Hematopoietic multipotent progenitor cell treated with erythropoietin and hydrocortisone succinate and interleukin-3 and kit ligand, for 4 days (in vitro differentiated cells): ENCODE measurements at regions not wholly inside any gene's neighbourhood (a gene's known extent, or its start where the extent isn't known, plus 50 kb on each side); places are given as distances from the start of the nearest gene placed in this dataset.

Experiments used
- DNase-seq: peaks from one replicate; pipeline ENCODE4 v3.0.0-alpha.2; 2015

DNA sequence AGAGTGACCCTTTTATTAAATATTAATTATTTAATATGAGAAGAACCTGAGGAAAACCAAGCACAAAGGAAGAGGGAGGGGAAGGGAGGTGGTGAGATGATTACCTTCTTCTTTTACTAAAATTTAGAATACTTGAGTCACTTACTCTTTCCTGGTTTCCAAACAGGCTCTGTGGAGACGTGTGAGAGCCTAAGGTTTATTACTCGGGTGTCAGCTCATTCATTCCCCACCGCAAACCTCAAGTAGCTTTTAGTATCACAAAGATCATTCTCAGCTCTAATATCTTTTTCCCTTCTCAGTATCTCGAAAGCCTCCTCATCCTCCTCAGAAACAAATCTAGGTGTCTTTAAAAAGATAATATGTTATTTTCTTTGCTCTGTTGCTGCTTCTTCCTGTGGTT, 497.2 kb upstream of the JARID2 start:
- DNase-seq = no peak

DNA sequence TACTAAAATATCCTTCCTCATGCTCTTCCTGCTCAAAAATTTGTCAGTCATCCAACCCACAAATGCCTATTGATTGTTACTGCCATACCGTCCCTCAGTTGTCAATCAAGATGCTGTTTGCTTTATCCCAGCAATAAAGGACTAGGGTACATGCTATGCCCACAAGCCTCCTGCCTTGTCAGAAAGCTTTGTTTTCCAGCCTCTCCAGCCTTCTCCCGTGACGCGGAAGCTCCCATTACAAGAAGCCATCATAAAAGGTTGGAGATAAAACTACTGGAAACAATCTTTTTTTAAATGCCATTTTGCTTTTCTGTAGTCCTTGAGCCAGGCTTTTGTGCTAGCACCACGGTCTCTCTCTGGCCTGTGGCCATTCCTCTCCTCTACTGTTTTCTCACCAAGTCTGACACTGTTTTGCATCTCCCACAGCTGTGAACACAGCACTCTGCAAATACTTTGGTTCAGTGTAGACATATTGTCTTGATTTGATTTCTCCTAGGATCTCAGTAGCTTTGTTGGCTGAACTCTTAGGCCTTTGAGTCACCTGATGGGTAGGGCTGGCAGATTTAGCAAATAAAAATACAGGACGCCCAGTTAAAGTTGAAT, 495.7 kb upstream of the JARID2 start:
- DNase-seq = no peak

DNA sequence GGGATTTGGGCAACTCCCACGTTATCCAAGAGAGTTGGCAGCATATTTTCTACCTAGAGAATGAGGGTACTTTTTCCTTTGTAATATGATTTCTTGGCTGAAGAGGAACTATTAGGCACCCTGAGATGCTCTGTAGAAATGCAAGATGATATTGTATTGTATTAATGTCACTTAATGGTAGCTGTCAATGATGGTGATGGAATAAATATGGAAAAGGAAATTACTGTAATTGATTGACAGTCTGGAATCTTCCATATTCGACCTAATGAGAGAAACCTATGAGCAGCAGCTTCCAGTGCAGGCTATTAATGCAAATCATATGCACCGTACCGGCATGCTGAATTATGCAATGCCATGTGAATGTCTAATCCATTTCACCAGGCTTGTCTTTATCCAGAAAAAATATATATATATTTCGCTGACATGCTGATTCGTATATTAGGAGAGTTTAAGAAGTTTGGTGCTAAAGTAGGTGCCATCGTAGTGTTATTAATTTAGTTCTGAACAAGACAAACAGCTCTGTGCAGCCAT, 494.2 kb upstream of the JARID2 start:
- DNase-seq = no peak

DNA sequence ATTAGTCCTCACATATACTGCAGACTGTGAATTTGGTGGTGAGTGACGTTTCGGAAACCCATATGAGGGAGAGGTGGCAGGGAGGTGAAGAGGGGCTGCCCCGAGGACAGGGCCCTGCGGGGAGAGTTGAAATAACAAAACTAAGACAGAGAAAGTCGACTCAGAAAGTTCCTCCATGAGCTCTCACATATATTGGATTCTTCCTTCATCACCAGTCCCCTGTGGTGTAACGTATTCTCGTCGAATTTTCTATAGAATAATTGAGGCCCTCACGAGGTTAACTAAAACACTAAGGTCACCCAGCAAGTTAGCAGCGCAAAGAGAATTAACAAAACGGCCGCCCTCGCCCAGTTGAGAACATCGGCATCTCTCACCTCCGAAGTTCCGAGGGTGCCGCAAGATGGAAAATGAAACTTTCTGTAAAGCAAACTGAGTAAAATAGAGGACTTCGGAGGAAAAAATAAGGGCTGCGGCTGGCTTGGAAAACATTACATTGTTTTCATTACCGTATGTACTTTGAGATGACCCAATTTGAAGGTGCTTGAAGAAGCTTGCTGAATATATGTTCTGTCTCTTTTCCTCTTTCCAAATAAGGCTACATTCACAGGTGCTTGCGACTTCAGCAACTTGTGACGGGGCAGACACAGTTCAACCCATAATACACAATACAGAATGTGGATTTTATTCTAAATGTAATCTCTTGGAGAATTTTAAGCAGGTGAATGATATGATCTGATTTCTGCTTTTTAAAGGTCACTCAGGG, 490.9 kb upstream of the JARID2 start:
- no peak for DNase-seq

DNA sequence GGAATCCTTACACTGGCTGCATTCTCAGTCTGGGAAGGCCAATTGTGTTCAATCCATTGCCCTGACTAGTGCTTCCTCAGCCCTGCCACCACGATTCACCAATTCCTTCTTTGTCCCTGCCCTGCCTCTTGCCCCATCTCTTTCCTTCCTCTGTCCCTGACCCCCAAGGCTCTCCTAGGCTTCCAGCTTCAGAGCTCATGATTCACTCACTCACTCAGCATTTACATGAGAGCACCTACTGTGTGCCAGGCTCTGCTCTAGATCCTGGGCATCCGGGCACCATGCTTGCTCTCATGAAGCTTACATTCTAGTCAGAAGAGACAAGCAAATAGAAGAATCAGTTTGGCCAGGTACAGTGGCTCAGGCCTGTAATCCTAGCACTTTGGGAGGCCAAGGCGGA, 489.5 kb upstream of the JARID2 start:
- no peak for DNase-seq

DNA sequence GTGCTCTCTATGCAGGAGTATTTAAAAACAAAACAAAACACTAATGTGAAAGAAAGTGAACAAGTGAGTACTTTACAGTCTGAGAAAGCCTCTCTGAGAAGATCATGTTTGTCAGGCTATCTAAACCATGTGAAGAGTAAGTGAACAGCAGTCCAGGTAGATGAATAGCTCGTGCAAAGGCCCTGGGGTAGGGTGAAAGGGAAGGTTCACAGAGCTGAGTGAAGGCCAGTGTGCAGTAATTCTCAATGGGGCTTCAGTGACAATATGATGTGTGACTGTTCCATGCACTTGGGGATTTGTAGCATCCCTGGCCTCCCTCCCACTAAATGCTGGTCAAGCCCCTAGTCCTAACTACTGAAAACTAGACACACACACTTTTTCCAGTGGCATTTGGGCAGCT, 488.9 kb upstream of the JARID2 start:
- DNase-seq = no peak

DNA sequence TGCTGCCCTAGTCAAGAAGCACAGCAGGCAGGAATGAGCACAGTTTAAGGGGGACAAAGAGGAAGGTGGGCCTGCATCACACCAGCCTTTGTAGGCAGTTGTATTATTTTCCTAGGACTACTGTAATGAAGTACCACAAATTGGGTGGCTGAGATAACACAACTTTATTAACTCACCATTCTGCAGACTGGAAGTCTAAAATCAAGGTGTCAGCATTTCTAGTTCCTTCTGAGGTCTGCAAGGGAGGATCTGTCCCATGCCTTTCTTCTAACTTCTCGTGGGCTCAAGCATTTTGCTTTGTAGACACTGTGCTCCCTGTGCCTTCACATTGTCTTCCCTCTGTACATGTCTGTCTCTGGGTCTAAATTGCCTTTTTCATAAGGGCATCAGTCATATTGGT, 488.5 kb upstream of the JARID2 start:
- DNase-seq = no peak

DNA sequence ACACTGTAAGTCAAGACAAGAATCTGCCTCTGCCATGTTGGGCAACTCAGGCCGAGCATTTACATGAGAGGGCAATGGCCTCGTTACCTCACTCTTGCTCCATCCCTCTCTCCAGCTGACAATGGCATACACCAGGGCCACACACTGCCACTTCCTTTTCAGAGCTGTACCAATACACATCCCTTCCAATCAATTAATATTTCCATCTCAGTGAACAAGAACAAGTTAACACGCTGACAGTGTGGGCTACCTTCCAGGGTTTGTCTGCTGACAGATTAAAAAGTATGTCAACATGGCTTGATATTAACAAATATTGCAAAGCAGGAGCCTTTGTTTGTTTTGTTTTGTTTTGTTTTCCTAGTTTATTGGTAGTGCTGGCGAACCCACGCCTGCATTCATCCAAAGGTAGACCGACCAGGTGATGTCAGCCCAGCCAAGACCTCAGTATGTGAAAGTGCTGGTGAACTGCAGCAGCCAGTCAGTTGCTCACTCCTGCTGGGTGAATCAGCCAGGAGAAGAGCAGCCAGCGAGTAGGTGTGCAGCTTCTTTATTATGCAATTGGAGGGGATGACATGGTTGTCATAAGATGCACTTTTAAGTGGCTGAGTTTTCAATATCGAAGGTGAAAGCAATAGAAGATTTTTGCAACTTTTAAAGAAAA, 487.3 kb upstream of the JARID2 start:
- peak; percentile 51 for DNase-seq

DNA sequence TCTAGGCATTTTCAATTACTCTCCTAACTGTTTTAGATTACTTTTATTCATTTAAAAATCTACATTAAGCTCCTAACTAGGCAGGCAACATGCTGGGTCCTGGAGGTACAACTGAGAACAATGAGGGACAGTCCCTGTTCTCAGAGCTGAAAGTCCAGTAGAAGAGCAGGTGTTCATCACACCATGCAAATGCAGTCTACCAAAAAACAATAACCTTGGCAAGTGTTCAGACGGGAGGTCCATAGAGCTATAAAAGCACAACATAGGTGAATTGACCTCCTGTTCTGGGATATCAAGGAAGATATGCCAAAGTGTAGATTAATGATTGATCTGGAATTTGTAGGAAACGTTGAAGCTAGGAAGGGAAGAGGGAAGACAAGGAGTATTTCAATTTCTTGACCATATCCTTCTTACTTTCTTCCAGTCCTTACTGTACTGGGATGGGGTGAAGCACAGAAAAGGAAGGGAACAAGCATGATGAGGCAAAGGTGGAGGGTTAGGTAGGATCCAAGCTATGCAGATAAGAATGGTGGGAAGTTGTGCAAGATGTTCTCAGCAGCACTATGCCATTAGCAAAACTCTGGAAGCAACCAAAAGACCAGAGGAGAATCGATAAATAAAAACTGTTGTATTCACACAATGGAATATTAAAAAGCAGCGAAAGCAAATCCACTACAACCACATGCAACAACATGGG, 485.7 kb upstream of the JARID2 start:
- no peak for DNase-seq

DNA sequence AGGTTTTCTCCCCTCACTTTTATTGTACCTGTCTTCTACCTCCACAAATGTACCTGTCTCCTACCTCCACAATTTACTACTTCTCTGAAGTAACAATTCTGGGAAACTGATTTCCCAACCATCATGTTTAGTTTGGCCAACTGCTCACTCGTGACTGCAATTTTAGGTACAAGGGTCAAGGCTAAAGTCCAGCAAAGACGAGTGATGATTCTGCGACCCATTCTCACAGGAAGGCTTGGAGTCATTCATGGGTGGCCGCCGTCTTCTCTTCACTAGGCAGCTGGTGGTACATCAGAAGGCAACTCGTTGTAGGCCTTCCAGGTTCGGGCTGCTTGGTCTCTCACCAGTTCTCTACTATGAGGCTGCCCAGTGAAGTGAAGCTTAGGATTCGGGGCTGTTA, 483.8 kb upstream of the JARID2 start:
- DNase-seq = no peak

DNA sequence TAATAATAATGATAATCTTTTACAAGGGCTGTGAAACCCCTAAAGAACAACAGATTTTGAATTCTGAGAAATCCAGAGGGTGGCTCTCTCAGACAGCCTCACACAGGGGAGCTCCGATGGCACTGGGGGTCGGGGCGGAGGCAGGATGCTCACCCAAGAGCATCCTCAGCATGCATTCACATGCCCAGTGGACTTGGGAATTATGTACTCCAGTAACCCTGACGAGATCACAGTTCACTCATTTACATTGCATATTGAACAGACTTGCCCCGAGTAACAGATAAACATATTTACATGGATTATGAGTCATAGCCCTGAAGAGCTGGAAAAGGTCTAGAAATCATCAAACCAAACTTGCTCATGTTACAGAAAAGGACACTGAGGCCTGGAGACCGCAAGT, 482.7 kb upstream of the JARID2 start:
- no peak for DNase-seq

DNA sequence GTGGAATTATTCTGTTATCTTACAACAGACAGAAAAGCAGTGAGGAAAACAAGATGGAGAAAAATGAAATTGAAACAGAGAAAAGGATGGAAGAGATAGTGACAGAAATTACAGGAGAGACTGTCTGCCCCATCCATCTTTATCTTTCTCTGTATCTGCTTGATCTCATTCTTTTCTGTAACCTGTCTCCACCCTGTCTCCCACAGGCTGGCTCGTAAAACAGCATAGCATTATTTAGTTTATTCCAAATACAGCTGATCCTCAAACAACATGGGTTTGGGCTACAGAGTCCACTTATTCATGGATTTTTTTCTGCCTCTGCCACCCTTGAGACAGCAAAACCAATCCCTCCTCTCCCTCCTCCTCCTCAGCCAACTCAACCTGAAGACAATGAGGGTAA, 482.3 kb upstream of the JARID2 start:
- DNase-seq = no peak

DNA sequence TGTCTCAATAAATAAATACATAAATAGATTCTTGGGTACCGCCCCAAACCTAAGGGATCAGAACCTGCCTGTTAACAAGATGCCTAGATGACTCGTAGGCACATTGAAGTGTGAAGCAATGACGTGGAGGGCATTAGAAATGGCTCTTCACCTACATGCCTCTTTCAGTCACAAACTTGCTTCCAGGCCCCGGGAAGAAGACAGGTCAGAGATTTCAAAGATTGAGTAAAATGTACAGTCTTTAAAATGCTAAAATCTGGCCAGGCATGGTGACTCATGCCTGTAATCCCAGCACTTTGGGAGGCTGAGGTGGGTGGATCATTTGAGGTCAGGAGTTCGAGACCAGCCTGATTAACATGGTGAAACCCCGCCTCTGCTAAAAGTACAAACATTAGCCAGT, 480.8 kb upstream of the JARID2 start:
- no peak for DNase-seq

DNA sequence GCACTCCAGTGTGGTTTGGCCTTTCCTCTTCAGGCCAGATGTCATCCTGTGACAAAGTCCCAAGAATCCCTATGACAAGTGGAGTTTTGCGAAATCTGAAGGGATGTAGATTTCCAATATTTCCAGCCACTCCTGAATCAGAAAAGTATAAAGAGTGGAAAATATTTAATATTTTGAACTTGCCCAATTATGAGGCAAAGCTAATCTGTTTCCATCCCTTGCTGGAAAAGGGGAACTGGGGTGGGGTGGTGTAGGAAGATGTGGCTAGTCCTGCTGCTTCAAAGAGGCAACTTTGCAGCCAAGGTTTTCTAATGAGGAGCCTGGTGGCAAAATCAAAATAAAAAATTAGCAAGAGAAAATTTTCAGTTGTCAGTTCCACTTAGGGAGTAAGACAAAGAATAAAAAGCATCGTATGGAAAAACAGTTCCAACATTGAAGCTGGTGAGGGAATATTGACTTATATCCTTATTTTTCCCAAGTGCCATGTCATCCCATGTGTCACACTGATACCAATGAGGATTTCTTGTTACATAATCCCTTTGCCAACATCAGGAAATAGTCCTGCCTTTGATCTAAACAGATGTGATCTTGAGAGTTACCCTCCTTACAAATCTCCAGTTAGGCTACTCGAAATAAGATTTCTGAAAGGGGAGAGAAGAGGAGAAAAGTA, 480.0 kb upstream of the JARID2 start:
- peak; percentile 57 for DNase-seq

DNA sequence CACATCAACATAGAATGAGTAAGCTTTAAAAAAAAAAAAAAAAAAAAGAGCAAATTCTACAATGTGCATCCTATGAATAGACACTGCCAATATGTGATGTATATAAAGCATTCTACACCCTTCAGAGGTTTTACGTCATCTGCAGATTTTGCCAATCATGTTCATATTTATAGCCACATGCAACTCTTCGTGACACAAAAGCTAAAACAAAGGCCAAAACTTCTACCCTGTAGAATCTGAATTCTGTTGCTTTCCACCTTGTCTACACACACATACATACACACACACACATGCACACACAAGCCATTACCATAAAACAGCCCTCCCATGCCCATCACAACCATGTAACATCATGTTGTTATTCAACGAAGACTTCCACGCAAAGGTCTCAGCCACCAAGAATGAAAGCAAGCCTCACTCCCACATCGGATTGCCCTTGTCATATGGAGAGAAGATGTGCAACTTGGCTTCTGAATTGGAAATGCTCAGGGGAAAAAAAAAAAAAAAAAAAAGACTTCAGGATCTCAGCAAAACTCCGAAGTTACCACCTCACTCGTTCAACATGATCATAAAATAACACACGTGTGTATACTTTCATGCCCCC, 479.4 kb upstream of the JARID2 start:
- DNase-seq = no peak

DNA sequence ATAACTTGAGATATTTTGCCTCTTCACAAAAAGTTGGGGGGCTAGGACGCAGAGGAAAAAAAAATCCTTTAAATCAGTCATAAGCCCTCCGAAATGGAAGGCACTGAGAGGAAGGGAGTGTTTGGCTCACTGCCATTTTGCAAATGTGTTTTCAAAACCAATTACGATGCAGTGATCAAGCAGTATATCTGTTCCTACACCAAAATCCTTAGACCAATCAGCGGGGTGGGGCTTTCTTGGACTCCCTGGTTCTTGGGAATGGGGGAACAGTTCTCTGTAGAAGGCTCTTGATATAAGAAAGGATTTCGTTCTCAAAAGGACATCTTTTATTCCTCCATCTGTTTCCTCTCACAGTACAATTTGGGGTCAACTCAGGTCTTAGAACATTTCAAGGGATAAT, 478.6 kb upstream of the JARID2 start:
- peak; percentile 28 for DNase-seq

DNA sequence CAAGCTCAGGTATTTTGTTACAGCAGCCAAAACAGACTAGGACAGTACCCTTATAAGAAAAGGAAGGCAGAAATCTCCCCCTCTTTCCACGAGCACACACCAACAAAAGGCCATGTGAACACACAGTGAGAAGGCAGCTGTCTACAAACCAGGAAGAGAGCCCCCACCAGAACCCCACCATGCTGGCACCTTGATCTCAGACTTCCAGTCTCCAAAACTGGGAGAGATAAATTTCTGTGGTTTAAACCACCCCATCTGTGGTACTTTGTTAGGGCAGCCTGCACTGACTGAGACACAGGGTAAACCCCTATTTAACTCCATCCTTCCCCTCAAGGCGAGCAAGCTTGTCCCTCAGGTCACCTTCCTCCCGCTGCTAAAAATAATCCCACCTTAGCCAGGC, 475.8 kb upstream of the JARID2 start:
- DNase-seq = peak; percentile 72

DNA sequence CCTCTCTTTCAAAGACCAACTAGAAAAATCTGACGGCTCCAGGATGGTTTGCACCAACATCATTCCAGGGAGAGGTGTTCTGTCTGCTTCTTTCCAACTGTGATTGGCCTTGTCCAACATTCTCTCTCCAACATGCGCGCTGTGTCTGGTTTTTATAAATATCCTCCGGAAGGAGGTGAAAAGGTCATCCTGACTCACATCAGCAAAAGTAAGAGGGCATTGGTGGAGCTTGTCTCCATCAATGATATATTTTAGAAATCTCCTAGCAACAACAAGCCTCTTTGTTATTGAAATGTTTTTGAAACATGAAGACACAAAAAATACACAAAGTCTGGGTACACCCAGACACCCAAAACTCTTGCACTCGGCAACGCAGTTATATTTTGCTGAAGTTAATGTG, 475.3 kb upstream of the JARID2 start:
- DNase-seq = no peak

DNA sequence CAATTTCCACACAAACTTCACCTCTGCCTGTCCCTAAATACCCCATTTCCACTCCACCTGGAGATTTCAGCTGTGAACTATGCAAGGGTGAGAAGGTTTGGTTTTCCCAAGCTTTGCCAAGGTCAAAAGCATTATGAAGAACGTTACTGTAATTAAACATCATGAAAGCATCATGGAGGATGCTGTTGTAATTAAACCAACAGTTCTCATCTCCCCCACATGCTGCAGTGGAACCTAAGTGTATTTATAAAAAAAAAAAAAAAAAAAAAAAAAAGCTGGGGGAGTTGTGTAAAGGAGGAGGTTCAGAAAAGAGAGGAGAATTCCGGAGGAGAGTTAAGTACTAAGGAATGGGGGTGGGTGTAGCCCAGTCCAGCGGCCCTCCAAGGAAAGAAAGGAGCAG, 474.9 kb upstream of the JARID2 start:
- no peak for DNase-seq

DNA sequence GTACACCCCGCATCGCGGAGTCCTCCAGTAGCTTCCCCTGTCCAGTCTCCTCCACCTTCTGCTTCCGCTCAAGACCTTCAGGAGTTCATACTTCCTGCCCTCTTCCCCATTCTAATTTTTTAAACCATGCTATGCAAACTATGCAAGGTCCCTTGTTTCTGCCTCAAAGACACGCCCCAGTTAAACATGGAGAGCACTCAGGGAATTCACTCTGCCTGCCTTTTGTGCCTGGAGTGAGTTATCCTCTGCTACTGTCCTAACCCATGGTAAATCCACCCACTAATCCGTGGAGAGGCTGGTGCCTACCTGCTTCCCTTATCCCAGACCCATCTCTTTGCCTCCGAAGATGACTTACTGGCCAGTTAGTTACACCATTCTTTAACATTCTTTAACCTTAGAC, 473.7 kb upstream of the JARID2 start:
- DNase-seq = no peak

DNA sequence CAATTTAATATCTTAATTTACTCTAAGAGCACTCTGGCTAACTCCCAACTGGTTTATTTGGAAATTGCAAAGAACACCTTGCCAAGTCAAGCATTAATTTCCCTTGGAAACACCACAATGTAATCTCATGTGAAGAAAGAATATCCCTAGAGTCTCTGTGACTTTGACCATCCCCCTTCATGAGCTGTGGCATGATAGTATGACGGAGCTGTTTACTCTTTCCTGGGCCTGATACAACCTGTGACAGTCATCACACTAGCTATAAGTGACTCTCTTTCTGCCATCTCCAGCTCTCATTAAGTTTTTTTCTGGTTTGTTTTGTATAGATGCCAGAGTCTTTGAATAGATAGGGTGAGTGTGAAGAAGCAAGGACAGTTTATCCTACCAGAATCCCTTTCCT, 470.3 kb upstream of the JARID2 start:
- no peak for DNase-seq

DNA sequence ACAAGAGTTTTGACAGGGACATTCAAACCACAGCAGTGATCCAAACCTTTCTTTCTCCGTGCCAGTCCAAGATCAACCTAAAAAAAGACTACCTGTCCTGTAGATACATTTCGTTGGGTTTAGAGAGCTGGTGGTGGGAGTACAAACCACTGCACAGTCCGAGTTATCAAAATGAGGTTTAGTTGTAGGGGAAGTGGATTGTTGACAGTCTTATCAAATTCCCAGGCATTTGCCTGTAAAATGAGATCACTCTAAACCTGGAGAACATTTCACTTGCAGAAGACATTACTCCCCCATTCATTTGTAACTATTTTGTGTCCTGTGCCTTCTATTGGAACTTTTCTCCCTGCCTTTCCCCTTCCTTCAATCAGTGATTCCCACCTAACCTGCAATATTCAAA, 469.6 kb upstream of the JARID2 start:
- DNase-seq = no peak
